ENCODE measurements at regions not wholly inside any gene's neighbourhood (a gene's known extent, or its start where the extent isn't known, plus 50 kb on each side); places are given as distances from the start of the nearest gene placed in this dataset.

DNA sequence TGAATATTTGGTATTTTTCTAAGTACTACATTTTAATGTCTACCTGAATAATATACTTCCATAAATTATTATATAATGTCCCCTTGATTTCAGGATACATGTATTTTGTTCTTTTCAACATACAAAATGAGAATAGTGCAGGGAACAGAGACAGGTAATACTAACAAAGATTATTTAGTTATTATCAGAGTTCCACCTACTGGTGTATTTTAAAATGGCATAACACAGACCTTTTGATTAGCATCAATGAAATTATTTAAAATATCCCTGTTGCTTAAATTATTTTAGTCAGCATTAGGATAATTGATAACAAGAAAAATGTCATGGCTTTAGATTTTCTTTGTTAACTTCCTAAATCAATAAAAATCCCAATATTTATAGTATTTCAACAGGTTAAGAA is 184.0 kb downstream of the PRDM13 start:
- TF ChIP-seq, protein P1, sequence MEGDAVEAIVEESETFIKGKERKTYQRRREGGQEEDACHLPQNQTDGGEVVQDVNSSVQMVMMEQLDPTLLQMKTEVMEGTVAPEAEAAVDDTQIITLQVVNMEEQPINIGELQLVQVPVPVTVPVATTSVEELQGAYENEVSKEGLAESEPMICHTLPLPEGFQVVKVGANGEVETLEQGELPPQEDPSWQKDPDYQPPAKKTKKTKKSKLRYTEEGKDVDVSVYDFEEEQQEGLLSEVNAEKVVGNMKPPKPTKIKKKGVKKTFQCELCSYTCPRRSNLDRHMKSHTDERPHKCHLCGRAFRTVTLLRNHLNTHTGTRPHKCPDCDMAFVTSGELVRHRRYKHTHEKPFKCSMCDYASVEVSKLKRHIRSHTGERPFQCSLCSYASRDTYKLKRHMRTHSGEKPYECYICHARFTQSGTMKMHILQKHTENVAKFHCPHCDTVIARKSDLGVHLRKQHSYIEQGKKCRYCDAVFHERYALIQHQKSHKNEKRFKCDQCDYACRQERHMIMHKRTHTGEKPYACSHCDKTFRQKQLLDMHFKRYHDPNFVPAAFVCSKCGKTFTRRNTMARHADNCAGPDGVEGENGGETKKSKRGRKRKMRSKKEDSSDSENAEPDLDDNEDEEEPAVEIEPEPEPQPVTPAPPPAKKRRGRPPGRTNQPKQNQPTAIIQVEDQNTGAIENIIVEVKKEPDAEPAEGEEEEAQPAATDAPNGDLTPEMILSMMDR (IDR thresholded peaks at IDR 0.05), result peak; percentile 36
- no peak for TF ChIP-seq ZFX (IDR thresholded peaks at IDR 0.05; ENCODE audit: borderline replicate concordance)

All from 22Rv1 (cell line).